ENCODE measurements at regions not wholly inside any gene's neighbourhood (a gene's known extent, or its start where the extent isn't known, plus 50 kb on each side); places are given as distances from the start of the nearest gene placed in this dataset.

DNA sequence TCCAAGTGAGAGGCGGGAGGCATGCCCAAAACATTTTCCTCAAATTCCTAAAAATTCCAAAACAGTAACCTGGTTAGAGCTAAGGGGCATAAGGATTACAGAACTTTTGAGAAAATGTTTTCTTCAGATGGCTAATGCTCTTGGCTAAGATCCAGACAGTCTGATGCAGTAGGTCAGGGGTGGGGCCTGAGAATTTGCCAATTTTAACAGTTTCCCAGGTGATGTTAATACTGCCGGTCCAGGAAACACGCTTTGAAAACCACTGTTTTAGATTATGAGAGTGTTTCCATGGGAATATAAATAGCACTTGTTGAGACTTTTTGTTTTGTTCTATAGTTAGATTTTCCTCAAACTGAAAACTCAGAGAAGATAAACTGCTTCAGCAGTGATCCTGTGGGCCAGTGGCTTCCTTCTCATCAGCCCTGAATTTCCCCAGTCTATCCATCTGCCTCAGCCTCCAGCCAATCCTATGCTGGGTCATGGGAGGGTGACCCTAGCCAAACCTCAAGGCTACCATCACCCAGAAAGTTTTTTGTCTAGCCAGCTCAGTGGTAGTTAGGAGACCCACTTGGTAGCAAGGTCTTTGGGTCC lies 71.6 kb upstream of the ACP3 start:
- Histone ChIP-seq H3K79me2 (replicated peaks; ENCODE audit: insufficient read depth, low read length) (no peaks in the 10 kb centered on the region), H3K27ac (ENCODE audit: low read length) (no peak overlapping the region), H3K4me2 (ENCODE audit: low read length) (no peak overlapping the region), H4K20me1 (ENCODE audit: insufficient read depth) (no peaks in the 10 kb centered on the region), H3K4me3 (ENCODE audit: low read length) (no peak overlapping the region), H3F3A (ENCODE audit: insufficient read depth, low read length, poor library complexity, severe bottlenecking) (no peaks in the 10 kb centered on the region), H3K9me2 (ENCODE audit: insufficient read depth, low read length) (no peaks in the 10 kb centered on the region), H3K27me3 (ENCODE audit: insufficient read depth, low read depth, low read length) (no peaks in the 10 kb centered on the region), H3K9me3 (ENCODE audit: low read length) (no peaks in the 10 kb centered on the region), H3K36me3 (ENCODE audit: insufficient read depth, low read length) (no peaks in the 10 kb centered on the region), H3K9ac (ENCODE audit: low read length) (no peak overlapping the region), H2AFZ (ENCODE audit: low read depth, low read length) (no peak overlapping the region)
- no peak for TF ChIP-seq EZH2 (IDR thresholded peaks at IDR 0.05; ENCODE audit: borderline replicate concordance, insufficient read depth, low read length, poor library complexity, severe bottlenecking)
- no peak for TF ChIP-seq RAD21 (conservative IDR thresholded peaks at IDR 0.05)
- no peak for TF ChIP-seq EP300 (conservative IDR thresholded peaks at IDR 0.05; ENCODE audit: poor library complexity, severe bottlenecking)

GRCh38 chr3:132246212-132246611 lies 71.0 kb upstream of the ACP3 start:
- Histone ChIP-seq H3K79me2 (replicated peaks; ENCODE audit: insufficient read depth, low read length) (no peaks in the 10 kb centered on the region), H3K36me3 (ENCODE audit: insufficient read depth, low read length) (no peaks in the 10 kb centered on the region), H4K20me1 (ENCODE audit: insufficient read depth) (no peaks in the 10 kb centered on the region), H3K4me2 (ENCODE audit: low read length) (no peak overlapping the region), H3K27ac (ENCODE audit: low read length) (no peak overlapping the region), H3K9me2 (ENCODE audit: insufficient read depth, low read length) (no peaks in the 10 kb centered on the region), H3K9ac (ENCODE audit: low read length) (no peak overlapping the region), H3K27me3 (ENCODE audit: insufficient read depth, low read depth, low read length) (no peaks in the 10 kb centered on the region), H2AFZ (ENCODE audit: low read depth, low read length) (no peak overlapping the region), H3K9me3 (ENCODE audit: low read length) (no peaks in the 10 kb centered on the region), H3K4me3 (ENCODE audit: low read length) (no peak overlapping the region), H3F3A (ENCODE audit: insufficient read depth, low read length, poor library complexity, severe bottlenecking) (no peaks in the 10 kb centered on the region)
- no peak for TF ChIP-seq CTCF (IDR thresholded peaks at IDR 0.05; ENCODE audit: poor library complexity, severe bottlenecking)
- no peak for TF ChIP-seq POLR2AphosphoS5 (IDR thresholded peaks at IDR 0.05)
- no peak for TF ChIP-seq MXI1 (conservative IDR thresholded peaks at IDR 0.05; ENCODE audit: poor library complexity, severe bottlenecking)
- no peak for TF ChIP-seq RAD21 (conservative IDR thresholded peaks at IDR 0.05)
- no peak for TF ChIP-seq EP300 (conservative IDR thresholded peaks at IDR 0.05; ENCODE audit: poor library complexity, severe bottlenecking)
- TF ChIP-seq EZH2 (IDR thresholded peaks at IDR 0.05; ENCODE audit: borderline replicate concordance, insufficient read depth, low read length, poor library complexity, severe bottlenecking): no peak
- TF ChIP-seq SMC3 (conservative IDR thresholded peaks at IDR 0.05; ENCODE audit: poor library complexity): no peak
- TF ChIP-seq TAF1 (IDR thresholded peaks at IDR 0.05; ENCODE audit: low read depth): no peak
- TF ChIP-seq REST (IDR thresholded peaks at IDR 0.05; ENCODE audit: borderline replicate concordance): no peak

Data from neural cell (in vitro differentiated cells).